IMR-90 (cell line): ENCODE measurements at regions not wholly inside any gene's neighbourhood (a gene's known extent, or its start where the extent isn't known, plus 50 kb on each side); places are given as distances from the start of the nearest gene placed in this dataset.

Experiments
- CTCF ChIP-seq: conservative IDR thresholded peaks from 2 replicates; pipeline ENCODE4 v1.5.1; 2012; ENCODE audit warnings: mild to moderate bottlenecking, low read depth, low read length, improper control_type of control experiment
- RAD21 ChIP-seq: IDR thresholded peaks from 2 replicates; pipeline ENCODE4 v1.6.1; 2012; ENCODE audit warnings: low read length, improper control_type of control experiment
- TF ChIP-seq, protein P1 (sequence below): fragments of 150-350 bp; IDR thresholded peaks from 2 replicates; pipeline ENCODE4 v1.6.1; 2016; ENCODE audit warnings: low read depth, mild to moderate bottlenecking, low read length, moderate library complexity, borderline replicate concordance

DNA sequence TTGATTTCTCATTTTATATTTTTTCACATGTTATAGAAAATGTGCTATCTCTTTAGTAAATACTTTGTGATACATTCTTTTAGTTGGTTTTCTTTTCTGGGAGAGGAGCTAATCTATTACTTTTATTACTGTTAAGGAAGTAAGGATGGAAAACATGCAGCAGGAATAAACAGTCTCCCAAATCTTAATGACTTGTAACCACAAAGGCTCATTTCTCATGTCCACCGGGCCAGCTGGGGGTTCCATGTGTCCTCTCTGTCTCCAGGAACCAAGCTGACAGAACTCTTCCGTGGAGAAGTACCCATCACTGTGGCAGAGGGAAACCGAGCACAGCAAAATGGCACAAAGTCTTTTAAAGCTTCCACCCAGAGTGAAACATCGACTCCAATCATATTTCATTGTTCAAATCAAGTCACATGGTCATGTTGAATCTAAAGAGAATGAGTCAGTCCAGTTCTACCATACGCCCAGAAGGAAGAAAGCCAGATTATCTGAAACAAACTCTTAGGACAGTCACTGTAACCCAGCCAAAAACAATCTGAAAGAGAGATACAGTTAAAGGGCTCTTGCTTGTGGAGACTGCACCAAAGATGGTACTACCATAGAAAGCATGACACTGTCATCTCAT, 97.1 kb upstream of the CDH6 start:
- TF ChIP-seq, protein P1, sequence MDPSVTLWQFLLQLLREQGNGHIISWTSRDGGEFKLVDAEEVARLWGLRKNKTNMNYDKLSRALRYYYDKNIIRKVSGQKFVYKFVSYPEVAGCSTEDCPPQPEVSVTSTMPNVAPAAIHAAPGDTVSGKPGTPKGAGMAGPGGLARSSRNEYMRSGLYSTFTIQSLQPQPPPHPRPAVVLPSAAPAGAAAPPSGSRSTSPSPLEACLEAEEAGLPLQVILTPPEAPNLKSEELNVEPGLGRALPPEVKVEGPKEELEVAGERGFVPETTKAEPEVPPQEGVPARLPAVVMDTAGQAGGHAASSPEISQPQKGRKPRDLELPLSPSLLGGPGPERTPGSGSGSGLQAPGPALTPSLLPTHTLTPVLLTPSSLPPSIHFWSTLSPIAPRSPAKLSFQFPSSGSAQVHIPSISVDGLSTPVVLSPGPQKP: no peak
- TF ChIP-seq CTCF: no peak
- TF ChIP-seq RAD21: no peak
